K562 (cell line): ENCODE measurements at regions not wholly inside any gene's neighbourhood (a gene's known extent, or its start where the extent isn't known, plus 50 kb on each side); places are given as distances from the start of the nearest gene placed in this dataset.

Experiments
- ATAC-seq: fragments of 200-7000 bp; cut with Tn5 transposase; 3 replicates; pipeline ENCODE4 v1.9.1; 2020; ENCODE audit warnings: moderate library complexity
- BruUV-seq: library from RNA; stranded (reverse); fragments of 400-500 nt; replicated peaks from 2 replicates; lab custom pipeline; 2021; lab: Mats Ljungman, UMichigan
- CTCF ChIA-PET: fragments of 300-600 bp; formaldehyde crosslinking; extraction: SDS; loops from one replicate; lab custom pipeline; 2021; ENCODE audit warnings: low intra/inter-chr PET ratio; lab: Yijun Ruan, JAX
- POLR2A ChIA-PET: fragments of 300-600, 350-650 bp; sonication (Branson Sonifier 250); formaldehyde crosslinking; extraction: SDS; loops from one replicate; lab custom pipeline; 2021; ENCODE audit warnings: antibody characterized with exemption, inconsistent platforms; lab: Yijun Ruan, JAX
- DNase-seq, 4 experiments: peaks; one replicate each; pipeline versions ENCODE4 v3.0.0 to v3.0.0-alpha.2; 2011 to 2018; ENCODE audit warnings: low spot score in 3 of 4, mixed read lengths in 3 of 4; ENCODE audit errors: extremely low read depth in 1 of 4
- FAIRE-seq: peaks from 2 replicates; lab custom pipeline; 2011; peaks lifted over from hg19 to GRCh38; lab: Jason Lieb, UNC
- H2AFZ ChIP-seq: 2 replicates; pipeline ENCODE4 v1.6.0; 2011; ENCODE audit warnings: low read depth, low read length, control low read depth, inconsistent platforms
- H3K27ac ChIP-seq: fragments of 200-600 bp; 3 replicates; pipeline ENCODE4 v1.8.0; 2011; ENCODE audit warnings: low read depth, mild to moderate bottlenecking, control low read depth, inconsistent platforms, low read length, moderate library complexity, mixed read lengths; ENCODE audit errors: extremely low read depth
- H3K27me3 ChIP-seq, 2 experiments: fragments of 300-600 bp in 1 of 2; 2 replicates in 1 of 2; 3 replicates in 1 of 2; pipeline versions ENCODE4 v1.6.0 to v1.8.0; 2011; ENCODE audit warnings: inconsistent platforms in 2 of 2, low read length in 2 of 2, mild to moderate bottlenecking in 1 of 2, mixed read lengths in 1 of 2, moderate library complexity in 1 of 2; ENCODE audit not compliant: control insufficient read depth in 2 of 2, insufficient read depth in 2 of 2
- H3K36me3 ChIP-seq: fragments of 300-600 bp; 3 replicates; pipeline ENCODE4 v1.8.0; 2011; ENCODE audit warnings: mild to moderate bottlenecking, low read length, inconsistent platforms; ENCODE audit not compliant: control insufficient read depth, insufficient read depth
- H3K4me1 ChIP-seq, 2 experiments: fragments of 200-600 bp in 1 of 2; replicated peaks in 1 of 2; 2 replicates in 1 of 2; 3 replicates in 1 of 2; pipeline versions ENCODE4 v1.5.1 to v1.8.0; 2011; ENCODE audit warnings: inconsistent platforms in 2 of 2, low read length in 2 of 2, mild to moderate bottlenecking in 1 of 2, mixed read lengths in 1 of 2, moderate library complexity in 1 of 2; ENCODE audit not compliant: control insufficient read depth in 2 of 2, insufficient read depth in 2 of 2
- H3K4me2 ChIP-seq: 2 replicates; pipeline ENCODE4 v1.6.1; 2011; ENCODE audit warnings: low read length, control low read depth, inconsistent platforms, mixed read lengths; ENCODE audit not compliant: insufficient read depth
- H3K4me3 ChIP-seq: fragments of 200-600 bp; sonication (generic), shearing (Covaris generic); 2 replicates; pipeline ENCODE4 v1.5.1; 2016; ENCODE audit warnings: control low read depth, inconsistent platforms
- H3K79me2 ChIP-seq: fragments of 200-600 bp; 3 replicates; pipeline ENCODE4 v1.8.0; 2011; ENCODE audit warnings: low read length, inconsistent platforms; ENCODE audit not compliant: control insufficient read depth, insufficient read depth
- H3K9ac ChIP-seq, 2 experiments: 2 replicates each; pipeline versions ENCODE4 v1.6.0 to v1.6.1; 2011; ENCODE audit warnings: low read depth in 2 of 2, low read length in 2 of 2, control low read depth in 1 of 2, inconsistent platforms in 1 of 2, mild to moderate bottlenecking in 1 of 2, mixed read lengths in 1 of 2; ENCODE audit not compliant: insufficient read depth in 1 of 2
- H3K9me1 ChIP-seq: one replicate; pipeline ENCODE4 v1.6.0; 2011; ENCODE audit warnings: inconsistent platforms, mild to moderate bottlenecking, low read length, moderate library complexity; ENCODE audit not compliant: control insufficient read depth, insufficient read depth
- H3K9me3 ChIP-seq: replicated peaks from 2 replicates; pipeline ENCODE4 v1.5.1; 2011; ENCODE audit warnings: low read depth, low read length, inconsistent platforms; ENCODE audit not compliant: control insufficient read depth, insufficient read depth
- H4K20me1 ChIP-seq: replicated peaks from 2 replicates; pipeline ENCODE4 v1.6.1; 2011; ENCODE audit warnings: low read length, inconsistent platforms, mixed read lengths; ENCODE audit not compliant: control insufficient read depth, insufficient read depth
- CBFA2T3 ChIP-seq: fragments of 450-650 bp; IDR thresholded peaks from 2 replicates; pipeline ENCODE4 v1.6.1; 2017
- ID3 ChIP-seq, 2 experiments: fragments of 250-450 bp in 1 of 2; fragments of 450-650 bp in 1 of 2; sonication (Bioruptor Pico) in 1 of 2; IDR thresholded peaks; 2 replicates each; pipeline versions ENCODE4 v1.6.1 to v1.8.0; 2016 to 2021; ENCODE audit warnings: mild to moderate bottlenecking in 2 of 2, moderate library complexity in 2 of 2, missing compliant biosample characterization in 1 of 2, missing genetic modification characterization in 1 of 2
- POLR3G ChIP-seq: IDR thresholded peaks from 2 replicates; pipeline ENCODE4 v1.6.1; 2011; ENCODE audit not compliant: insufficient read length, insufficient replicate concordance; ENCODE audit errors: extremely low read depth
- RAD51 ChIP-seq: fragments of 450-650 bp; IDR thresholded peaks from 2 replicates; pipeline ENCODE4 v1.7.1; 2016; ENCODE audit warnings: low read depth, mild to moderate bottlenecking, borderline replicate concordance
- TBL1XR1 ChIP-seq, 2 experiments: IDR thresholded peaks; 2 replicates each; pipeline ENCODE4 v1.6.1; 2012; ENCODE audit warnings: improper control_type of control experiment in 2 of 2, low read length in 2 of 2, mild to moderate bottlenecking in 1 of 2
- TFAP4 ChIP-seq: sonication (generic); formaldehyde crosslinking; IDR thresholded peaks from 2 replicates; pipeline ENCODE4 v1.8.0; 2022; ENCODE audit warnings: missing genetic modification reagents, mild to moderate bottlenecking, moderate library complexity, borderline replicate concordance
- ZBTB7A ChIP-seq: IDR thresholded peaks from 2 replicates; pipeline ENCODE4 v1.6.1; 2011; ENCODE audit warnings: low read depth, mild to moderate bottlenecking, low read length, moderate library complexity, borderline replicate concordance; ENCODE audit not compliant: control insufficient read depth
- WGBS: fragments of 100-300 bp; shearing (Covaris generic); methylation state at CpG from one replicate; pipeline ENCODE4 v1.1.6; 2016; ENCODE audit warnings: low coverage, mixed read lengths; ENCODE audit not compliant: insufficient coverage; ENCODE audit errors: missing lambda C conversion rate; 5-methylcytosine and 5-hydroxymethylcytosine counted together
- in situ Hi-C: fragments of 300-500 bp; cut with MboI; formaldehyde crosslinking; loops from 4 replicates; pipeline ENCODE4 v1.15.0; 2018; ENCODE audit warnings: inconsistent platforms, mixed read lengths
- intact Hi-C: fragments of 100-400 bp; cut with micrococcal nuclease; formaldehyde crosslinking; loops from 2 replicates; pipeline ENCODE4 v1.14.2; 2022

- ChIA-PET CTCF (no interaction called here), POLR2A (no interaction called here)
- Histone ChIP-seq H3K4me1 (no peaks in the 10 kb centered on the region), H3K36me3 (no peaks in the 10 kb centered on the region), H3K79me2 (no peaks in the 10 kb centered on the region), H3K27ac (no peak overlapping the region), H2AFZ (no peak overlapping the region), H4K20me1 (no peaks in the 10 kb centered on the region), H3K4me3 (no peak overlapping the region), H3K9me3 (no peaks in the 10 kb centered on the region), H3K9ac (no peak overlapping the region), H3K4me2 (no peak overlapping the region), H3K27me3 (no peaks in the 10 kb centered on the region), H3K9me1 (no peaks in the 10 kb centered on the region)
- ATAC-seq (no peak), DNase-seq (peak in 1 of 4 experiments; percentile 5), FAIRE-seq (no peak)
- in situ Hi-C loops (no loop called here), intact Hi-C loops (no loop called here)
- 4% methylated on average over 3 of the region's 3 CpGs for WGBS
- BruUV-seq, result no TSS peak
- TF ChIP-seq ZBTB7A, result no peak
- TF ChIP-seq TBL1XR1 (IDR thresholded peaks at IDR 0.05; ENCODE audit: low read length in 2 of 2), result no peak
- no peak for TF ChIP-seq RAD51
- no peak for TF ChIP-seq TFAP4
- no peak for TF ChIP-seq POLR3G
- TF ChIP-seq ID3 (CRISPR knock-in tag; IDR thresholded peaks at IDR 0.05), result no peak
- no peak for TF ChIP-seq ID3 (tag; IDR thresholded peaks at IDR 0.05)
- 0 out of 2 replicates have a peak, but pooled peaks have one; percentile 4 for TF ChIP-seq CBFA2T3
These were observed 1351.6 kb downstream of the AMY1C start for GRCh38 chr1:105101261-105101660.
